Peyer's patch (tissue), 4 donors: ENCODE measurements at regions not wholly inside any gene's neighbourhood (a gene's known extent, or its start where the extent isn't known, plus 50 kb on each side); places are given as distances from the start of the nearest gene placed in this dataset.

Source experiments
- DNase-seq, 3 donors: peaks; one replicate each; pipeline ENCODE4 v3.0.0-alpha.2; 2017 to 2019
- H3K27ac ChIP-seq, 4 donors: fragments of 200-600 bp; sonication (generic); one replicate each; pipeline ENCODE4 v1.5.1; 2016 to 2019
- H3K27me3 ChIP-seq, 2 donors: fragments of 200-600 bp; sonication (generic); one replicate each; pipeline ENCODE4 v1.5.1; 2019
- H3K36me3 ChIP-seq, 3 donors: fragments of 200-600 bp; sonication (generic); one replicate each; pipeline ENCODE4 v1.5.1; 2016 to 2019
- H3K4me1 ChIP-seq, 4 donors: fragments of 200-600 bp; sonication (generic); one replicate each; pipeline ENCODE4 v1.5.1; 2016 to 2019
- H3K4me3 ChIP-seq, 4 donors: fragments of 200-600 bp; sonication (generic); 1 replicate in 3 of 4; 2 replicates in 1 of 4; pipeline ENCODE4 v1.5.1; 2016 to 2019; ENCODE audit warnings: mild to moderate bottlenecking in 1 of 4
- H3K9me3 ChIP-seq, 4 donors: fragments of 200-600 bp; sonication (generic); one replicate each; pipeline ENCODE4 v1.5.1; 2016 to 2019; ENCODE audit warnings: mild to moderate bottlenecking in 1 of 4
- CTCF ChIP-seq, 6 experiments: fragments of 450-650 bp in 4 of 6; fragments of 200-600 bp in 2 of 6; sonication (generic) in 1 of 6; IDR thresholded peaks; one replicate each; pipeline ENCODE4 v1.5.1; 2017 to 2019; ENCODE audit warnings: antibody characterized with exemption in 6 of 6, mild to moderate bottlenecking in 3 of 6, moderate library complexity in 1 of 6
- POLR2A ChIP-seq, 2 donors: fragments of 450-650 bp; IDR thresholded peaks; one replicate each; pipeline ENCODE4 v1.5.1; 2017; ENCODE audit warnings: antibody characterized with exemption in 2 of 2, mild to moderate bottlenecking in 2 of 2, moderate library complexity in 2 of 2

GRCh38 chr5:125776656-125777139 lies 646.5 kb upstream of the GRAMD2B start:
- no peak for DNase-seq
- Histone ChIP-seq H3K36me3 (no peaks in the 10 kb centered on the region), H3K4me1 (no peaks in the 10 kb centered on the region), H3K4me3 (no peak overlapping the region), H3K9me3 (no peaks in the 10 kb centered on the region), H3K27ac (no peak overlapping the region), H3K27me3 (no peaks in the 10 kb centered on the region)
- TF ChIP-seq POLR2A (IDR thresholded peaks at IDR 0.05) (no peak), CTCF (IDR thresholded peaks at IDR 0.05) (no peak)

GRCh38 chr5:125778791-125779190 lies 644.4 kb upstream of the GRAMD2B start:
- Histone ChIP-seq H3K27ac (no peak overlapping the region), H3K9me3 (no peaks in the 10 kb centered on the region), H3K27me3 (no peaks in the 10 kb centered on the region), H3K4me3 (no peak overlapping the region), H3K36me3 (no peaks in the 10 kb centered on the region), H3K4me1 (no peaks in the 10 kb centered on the region)
- TF ChIP-seq POLR2A (IDR thresholded peaks at IDR 0.05) (no peak), CTCF (IDR thresholded peaks at IDR 0.05) (no peak)
- no peak for DNase-seq

GRCh38 chr5:125785407-125785806 lies 637.8 kb upstream of the GRAMD2B start:
- Histone ChIP-seq H3K27ac (no peak overlapping the region), H3K36me3 (no peaks in the 10 kb centered on the region), H3K4me1 (no peaks in the 10 kb centered on the region), H3K27me3 (no peaks in the 10 kb centered on the region), H3K9me3 (no peaks in the 10 kb centered on the region), H3K4me3 (no peak overlapping the region)
- TF ChIP-seq POLR2A (IDR thresholded peaks at IDR 0.05) (no peak), CTCF (IDR thresholded peaks at IDR 0.05) (no peak)
- DNase-seq, result no peak

GRCh38 chr5:125786021-125786420 lies 637.2 kb upstream of the GRAMD2B start:
- TF ChIP-seq CTCF (IDR thresholded peaks at IDR 0.05), result no peak
- TF ChIP-seq POLR2A (IDR thresholded peaks at IDR 0.05), result no peak
- H3K4me1 ChIP-seq, result no peaks in the 10 kb centered on the region
- no peak for DNase-seq
- no peak overlapping the region for H3K4me3 ChIP-seq
- H3K9me3 ChIP-seq, result no peaks in the 10 kb centered on the region
- no peaks in the 10 kb centered on the region for H3K27me3 ChIP-seq
- no peak overlapping the region for H3K27ac ChIP-seq
- no peaks in the 10 kb centered on the region for H3K36me3 ChIP-seq

GRCh38 chr5:125793470-125793869 lies 629.7 kb upstream of the GRAMD2B start:
- TF ChIP-seq POLR2A (IDR thresholded peaks at IDR 0.05) (no peak), CTCF (IDR thresholded peaks at IDR 0.05) (no peak)
- no peaks in the 10 kb centered on the region for H3K36me3 ChIP-seq
- H3K27ac ChIP-seq, result no peak overlapping the region
- no peaks in the 10 kb centered on the region for H3K4me1 ChIP-seq
- no peak for DNase-seq
- H3K27me3 ChIP-seq, result no peaks in the 10 kb centered on the region
- H3K9me3 ChIP-seq, result no peaks in the 10 kb centered on the region
- no peak overlapping the region for H3K4me3 ChIP-seq

GRCh38 chr5:125794922-125795321 lies 628.3 kb upstream of the GRAMD2B start:
- no peak for TF ChIP-seq CTCF (IDR thresholded peaks at IDR 0.05)
- no peak for TF ChIP-seq POLR2A (IDR thresholded peaks at IDR 0.05)
- Histone ChIP-seq H3K9me3 (no peaks in the 10 kb centered on the region), H3K4me1 (no peaks in the 10 kb centered on the region), H3K27me3 (no peaks in the 10 kb centered on the region), H3K4me3 (no peak overlapping the region), H3K36me3 (no peaks in the 10 kb centered on the region), H3K27ac (no peak overlapping the region)
- no peak for DNase-seq
